ENCODE measurements at regions not wholly inside any gene's neighbourhood (a gene's known extent, or its start where the extent isn't known, plus 50 kb on each side); places are given as distances from the start of the nearest gene placed in this dataset.

- TF ChIP-seq RAD21 (IDR thresholded peaks at IDR 0.05; ENCODE audit: low read depth) (no peak), YY1 (IDR thresholded peaks at IDR 0.05; ENCODE audit: extremely low read depth, insufficient replicate concordance, low read depth, low read length) (no peak), CTCF (IDR thresholded peaks at IDR 0.05 in 2 of 3, conservative IDR thresholded peaks at IDR 0.05 in 1 of 3; ENCODE audit: borderline replicate concordance in 1 of 3, insufficient read depth in 1 of 3, low read depth in 2 of 3, low read length in 2 of 3) (no peak), JUND (IDR thresholded peaks at IDR 0.05) (no peak), ZNF274 (IDR thresholded peaks at IDR 0.05; ENCODE audit: low read depth, low read length) (no peak), REST (IDR thresholded peaks at IDR 0.05; ENCODE audit: low read depth) (no peak), EZH2 (IDR thresholded peaks at IDR 0.05) (no peak), POLR2A (IDR thresholded peaks at IDR 0.05; ENCODE audit: borderline replicate concordance, extremely low read depth, insufficient read depth, insufficient read length) (no peak)
Measured at GRCh38 chr16:27645396-27645795, 95.5 kb downstream of the KATNIP start.
